Left ventricle myocardium inferior (tissue), 1 donor: ENCODE measurements at regions not wholly inside any gene's neighbourhood (a gene's known extent, or its start where the extent isn't known, plus 50 kb on each side); places are given as distances from the start of the nearest gene placed in this dataset.
"Not testable (repeated sequence)": the region's sequence is repeated elsewhere in the genome, so short reads cannot be mapped to it uniquely, and the experiment has no call there.

ENCODE experiments used
- DNase-seq: peaks from one replicate; pipeline ENCODE4 v3.0.0-alpha.2; 2020
- H3K27ac ChIP-seq: fragments of 200-600 bp; replicated peaks from 2 replicates; pipeline ENCODE4 v1.8.0; 2021
- H3K27me3 ChIP-seq: fragments of 200-600 bp; 2 replicates; pipeline ENCODE4 v1.8.0; 2021; ENCODE audit warnings: low read depth
- H3K36me3 ChIP-seq: fragments of 200-600 bp; 2 replicates; pipeline ENCODE4 v1.8.0; 2021
- H3K4me1 ChIP-seq: fragments of 200-600 bp; 2 replicates; pipeline ENCODE4 v1.8.0; 2021
- H3K4me3 ChIP-seq: fragments of 200-600 bp; 2 replicates; pipeline ENCODE4 v1.8.0; 2021; ENCODE audit warnings: mild to moderate bottlenecking, moderate library complexity
- H3K9me3 ChIP-seq: fragments of 200-600 bp; replicated peaks from 2 replicates; pipeline ENCODE4 v1.8.0; 2021
- intact Hi-C: fragments of 100-400 bp; cut with micrococcal nuclease; formaldehyde crosslinking; loops from one replicate; pipeline ENCODE4 v1.11.0; 2022
- TF ChIP-seq, protein P1 (sequence below): fragments of 200-600 bp; IDR thresholded peaks from 2 replicates; pipeline ENCODE4 v1.8.0; 2021; ENCODE audit warnings: antibody characterized with exemption, mild to moderate bottlenecking, borderline replicate concordance
- donor health status: DM: no; HTN: yes; CAD: no; lungs with severe emphysema.

- intact Hi-C loops: no loop called here
- TF ChIP-seq, protein P1, sequence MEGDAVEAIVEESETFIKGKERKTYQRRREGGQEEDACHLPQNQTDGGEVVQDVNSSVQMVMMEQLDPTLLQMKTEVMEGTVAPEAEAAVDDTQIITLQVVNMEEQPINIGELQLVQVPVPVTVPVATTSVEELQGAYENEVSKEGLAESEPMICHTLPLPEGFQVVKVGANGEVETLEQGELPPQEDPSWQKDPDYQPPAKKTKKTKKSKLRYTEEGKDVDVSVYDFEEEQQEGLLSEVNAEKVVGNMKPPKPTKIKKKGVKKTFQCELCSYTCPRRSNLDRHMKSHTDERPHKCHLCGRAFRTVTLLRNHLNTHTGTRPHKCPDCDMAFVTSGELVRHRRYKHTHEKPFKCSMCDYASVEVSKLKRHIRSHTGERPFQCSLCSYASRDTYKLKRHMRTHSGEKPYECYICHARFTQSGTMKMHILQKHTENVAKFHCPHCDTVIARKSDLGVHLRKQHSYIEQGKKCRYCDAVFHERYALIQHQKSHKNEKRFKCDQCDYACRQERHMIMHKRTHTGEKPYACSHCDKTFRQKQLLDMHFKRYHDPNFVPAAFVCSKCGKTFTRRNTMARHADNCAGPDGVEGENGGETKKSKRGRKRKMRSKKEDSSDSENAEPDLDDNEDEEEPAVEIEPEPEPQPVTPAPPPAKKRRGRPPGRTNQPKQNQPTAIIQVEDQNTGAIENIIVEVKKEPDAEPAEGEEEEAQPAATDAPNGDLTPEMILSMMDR: no peak
- no peak for DNase-seq
These were observed 86.5 kb upstream of the CCDC180 start for GRCh38 chr9:97220894-97221477.

GRCh38 chr9:97220396-97220795 lies 87.1 kb upstream of the CCDC180 start:
- DNase-seq, H3K36me3 ChIP-seq, H3K9me3 ChIP-seq, H3K27ac ChIP-seq, intact Hi-C loops, H3K4me3 ChIP-seq: not testable (repeated sequence)
- Histone ChIP-seq H3K4me1 (peaks cover 21% of the 10 kb centered on the region), H3K27me3 (peaks cover 83% of the 10 kb centered on the region)

More at GRCh38 chr9:97220894-97221477, 86.5 kb upstream of the CCDC180 start:
- Histone ChIP-seq H3K4me3 (peak overlapping the region; percentile 64), H3K36me3 (no peaks in the 10 kb centered on the region), H3K9me3 (no peaks in the 10 kb centered on the region), H3K27ac (no peak overlapping the region), H3K27me3 (peaks cover 87% of the 10 kb centered on the region), H3K4me1 (peaks cover 21% of the 10 kb centered on the region)

- H3K9me3 ChIP-seq, H3K27ac ChIP-seq, DNase-seq, H3K36me3 ChIP-seq, H3K4me3 ChIP-seq, intact Hi-C loops: not testable (repeated sequence)
- Histone ChIP-seq H3K4me1 (peaks cover 21% of the 10 kb centered on the region), H3K27me3 (peaks cover 78% of the 10 kb centered on the region)
These were observed 87.9 kb upstream of the CCDC180 start for GRCh38 chr9:97219443-97220140.

DNA sequence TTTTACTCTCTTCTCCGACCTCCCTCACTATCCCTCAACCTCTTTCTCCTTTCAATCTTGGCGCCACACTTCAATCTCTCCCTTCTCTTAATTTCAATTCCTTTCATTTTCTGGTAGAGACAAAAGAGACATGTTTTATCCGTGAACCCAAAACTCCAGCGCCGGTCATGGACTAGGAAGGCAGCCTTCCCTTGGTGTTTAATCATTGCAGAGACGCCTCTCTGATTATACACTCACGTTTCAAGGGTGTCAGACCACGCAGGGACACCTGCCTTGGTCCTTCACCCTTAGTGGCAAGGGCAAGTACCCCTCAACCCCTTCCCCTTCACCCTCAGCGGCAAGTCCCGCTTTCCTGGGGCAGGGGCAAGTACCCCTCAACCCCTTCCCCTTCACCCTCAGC lies 92.3 kb upstream of the CCDC180 start:
- H3K9me3 ChIP-seq, DNase-seq, H3K4me1 ChIP-seq, H3K4me3 ChIP-seq, intact Hi-C loops, H3K27ac ChIP-seq, H3K36me3 ChIP-seq: not testable (repeated sequence)
- peaks cover 38% of the 10 kb centered on the region for H3K27me3 ChIP-seq

DNA sequence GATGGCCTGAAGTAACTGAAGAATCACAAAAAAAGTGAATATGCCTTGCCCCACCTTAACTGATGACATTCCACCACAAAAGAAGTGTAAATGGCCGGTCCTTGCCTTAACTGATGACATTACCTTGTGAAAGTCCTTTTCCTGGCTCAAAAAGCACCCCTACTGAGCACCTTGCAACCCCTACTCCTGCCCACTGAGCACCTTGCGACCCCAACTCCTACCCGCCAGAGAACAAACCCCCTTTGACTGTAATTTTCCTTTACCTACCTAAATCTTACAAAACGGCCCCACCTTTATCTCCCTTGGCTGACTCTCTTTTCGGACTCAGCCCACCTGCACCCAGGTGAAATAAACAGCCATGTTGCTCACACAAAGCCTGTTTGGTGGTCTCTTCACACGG lies 92.9 kb upstream of the CCDC180 start:
- H3K9me3 ChIP-seq, H3K36me3 ChIP-seq, H3K27ac ChIP-seq, DNase-seq, intact Hi-C loops, H3K4me1 ChIP-seq, H3K4me3 ChIP-seq: not testable (repeated sequence)
- peaks cover 33% of the 10 kb centered on the region for H3K27me3 ChIP-seq

DNA sequence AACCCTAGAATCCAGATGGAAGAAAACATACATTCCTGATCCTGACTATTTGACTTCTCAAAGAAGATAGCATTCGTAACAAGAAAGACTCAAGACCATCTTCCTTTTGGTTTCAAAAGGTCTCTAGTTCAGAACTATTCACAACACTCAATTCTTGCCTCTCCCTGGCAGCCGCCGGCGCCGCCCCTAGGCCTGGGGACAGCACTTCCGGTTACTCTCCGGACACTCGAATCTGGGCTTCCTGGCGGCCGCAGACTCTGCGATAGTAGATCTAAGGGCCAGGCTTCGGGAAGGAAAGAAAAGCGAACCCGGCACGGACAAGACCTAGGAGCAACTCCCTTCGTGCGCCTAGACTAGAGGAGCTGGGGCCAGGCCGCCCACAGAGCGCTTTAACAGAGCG lies 107.8 kb upstream of the CCDC180 start:
- H3K36me3 ChIP-seq, H3K27ac ChIP-seq, H3K27me3 ChIP-seq, H3K4me3 ChIP-seq, H3K4me1 ChIP-seq, intact Hi-C loops, DNase-seq: not testable (repeated sequence)
- H3K9me3 ChIP-seq: peaks cover 13% of the 10 kb centered on the region

DNA sequence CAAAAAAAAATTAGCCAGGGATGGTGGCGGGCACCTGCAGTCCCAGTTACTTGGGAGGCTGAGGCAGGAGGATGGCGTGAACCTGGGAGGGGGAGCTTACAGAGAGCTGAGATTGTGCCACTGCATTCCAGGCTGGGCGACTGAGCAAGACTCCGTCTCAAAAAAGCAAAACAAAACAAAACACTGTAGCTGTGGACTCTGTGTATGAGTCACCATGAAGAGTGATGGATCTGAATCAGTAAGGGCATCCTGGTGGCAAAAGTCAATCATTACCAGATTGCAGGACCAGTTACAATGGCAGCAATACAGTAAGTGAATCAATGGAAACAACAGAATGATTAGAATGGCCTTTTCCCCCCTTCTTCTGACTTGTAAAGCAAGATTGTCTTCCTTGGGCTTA lies 113.7 kb upstream of the CCDC180 start:
- H3K9me3 ChIP-seq, DNase-seq, H3K4me1 ChIP-seq, H3K4me3 ChIP-seq, intact Hi-C loops, H3K27me3 ChIP-seq, H3K36me3 ChIP-seq, H3K27ac ChIP-seq: not testable (repeated sequence)

DNA sequence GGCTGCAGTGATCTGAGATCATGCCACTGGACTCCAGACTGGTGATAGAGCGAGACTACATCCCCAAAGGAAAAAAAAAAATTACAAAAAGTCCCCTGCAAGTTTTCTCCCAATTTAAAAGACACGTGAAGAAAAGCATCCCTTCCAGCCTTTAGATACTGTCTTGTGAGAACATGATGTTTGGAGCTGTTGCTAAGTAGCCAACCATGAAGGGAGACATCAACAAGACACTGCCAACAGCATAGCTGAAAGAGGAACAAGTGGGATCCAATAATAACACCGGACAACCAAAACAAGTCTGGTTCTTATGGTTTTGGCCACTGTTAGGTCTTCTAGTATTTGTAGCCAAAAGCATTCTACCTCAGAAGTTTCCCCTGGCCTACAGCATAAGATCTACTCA lies 118.9 kb upstream of the CCDC180 start:
- TF ChIP-seq, protein P1: no peak
- DNase-seq: no peak
- Histone ChIP-seq H3K36me3 (no peaks in the 10 kb centered on the region), H3K9me3 (no peaks in the 10 kb centered on the region), H3K27ac (no peak overlapping the region), H3K4me1 (no peaks in the 10 kb centered on the region), H3K27me3 (peaks cover 5% of the 10 kb centered on the region), H3K4me3 (no peak overlapping the region)
- intact Hi-C loops: no loop called here

DNA sequence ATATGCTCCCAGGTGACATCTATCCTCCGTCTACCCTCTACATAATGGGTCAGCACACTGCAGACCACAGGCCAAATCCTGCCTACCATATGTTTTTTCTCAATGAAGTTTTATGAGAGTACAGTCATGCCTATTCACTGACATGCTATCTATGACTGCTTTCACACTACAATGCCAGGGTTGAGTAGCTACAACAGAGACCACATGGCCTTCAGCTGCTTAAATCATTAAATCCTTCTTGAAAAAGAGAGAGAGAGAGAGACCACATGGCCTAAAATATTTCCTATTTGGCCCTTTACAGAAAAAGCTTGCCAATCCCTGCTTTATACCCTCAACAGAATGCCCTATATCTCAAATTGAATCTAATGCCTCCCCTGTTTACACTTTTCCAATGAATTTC lies 119.8 kb upstream of the CCDC180 start:
- H3K4me3 ChIP-seq, H3K4me1 ChIP-seq, H3K36me3 ChIP-seq, intact Hi-C loops, H3K27me3 ChIP-seq, H3K27ac ChIP-seq, DNase-seq, H3K9me3 ChIP-seq: not testable (repeated sequence)
